HCT116 (cell line): ENCODE measurements at regions not wholly inside any gene's neighbourhood (a gene's known extent, or its start where the extent isn't known, plus 50 kb on each side); places are given as distances from the start of the nearest gene placed in this dataset.

ENCODE experiments used
- ATAC-seq: fragments of 200-7000 bp; cut with Tn5 transposase; 2 replicates; pipeline ENCODE4 v1.9.1; 2020; ENCODE audit warnings: mild to moderate bottlenecking, moderate library complexity
- BruUV-seq: library from RNA; stranded (reverse); fragments of 400-500 nt; replicated peaks from 2 replicates; lab custom pipeline; 2021; lab: Mats Ljungman, UMichigan
- CTCF ChIA-PET: fragments of 300-600 bp; sonication (Branson Sonifier 250); formaldehyde crosslinking; loops from one replicate; lab custom pipeline; 2021; ENCODE audit warnings: antibody characterized with exemption; lab: Charles Lee
- POLR2A ChIA-PET: fragments of 300-600, 350-600 bp; sonication (Branson Sonifier 250); formaldehyde crosslinking; loops from one replicate; lab custom pipeline; 2021; ENCODE audit warnings: antibody characterized with exemption; lab: Charles Lee
- RAD21 ChIA-PET, 2 experiments: fragments of 300-600 bp; sonication (Branson Sonifier 250); formaldehyde crosslinking; loops; one replicate each; lab custom pipeline; 2023; ENCODE audit warnings: low total read pairs in 2 of 2; ENCODE audit not compliant: uncharacterized antibody in 2 of 2, unreplicated experiment in 2 of 2, low non-redundant PET in 1 of 2; lab: Charles Lee
- DNase-seq: peaks from one replicate; pipeline ENCODE4 v3.0.0-alpha.2; 2010; ENCODE audit warnings: low read depth, low spot score
- H2AFZ ChIP-seq: fragments of 200-600 bp; shearing (Covaris generic), sonication (generic); 2 replicates; pipeline ENCODE4 v1.6.1; 2017; ENCODE audit warnings: low read depth, mixed run types, mixed read lengths, antibody characterized with exemption, low read length; ENCODE audit not compliant: poor library complexity, severe bottlenecking
- H3K27ac ChIP-seq: 2 replicates; pipeline ENCODE4 v1.5.1; 2012; ENCODE audit warnings: low read depth, low read length
- H3K27me3 ChIP-seq: fragments of 200-600 bp; sonication (generic); 2 replicates; pipeline ENCODE4 v1.6.1; 2016; ENCODE audit warnings: mixed run types, low read length, mixed read lengths; ENCODE audit not compliant: insufficient read depth
- H3K36me3 ChIP-seq, 2 experiments: fragments of 200-500 bp in 1 of 2; fragments of 200-600 bp in 1 of 2; sonication (Bioruptor generic) in 1 of 2; sonication (generic) in 1 of 2; 2 replicates each; pipeline versions ENCODE4 v1.5.1 to v1.6.1; 2014 to 2016; ENCODE audit warnings: low read length in 2 of 2, inconsistent platforms in 1 of 2, mixed read lengths in 1 of 2, mixed run types in 1 of 2; ENCODE audit not compliant: insufficient read depth in 2 of 2, control insufficient read depth in 1 of 2
- H3K4me1 ChIP-seq, 2 experiments: fragments of 200-600 bp in 1 of 2; sonication (generic) in 1 of 2; 2 replicates each; pipeline versions ENCODE4 v1.5.1 to v1.6.1; 2012 to 2017; ENCODE audit warnings: low read length in 2 of 2, inconsistent platforms in 1 of 2, mild to moderate bottlenecking in 1 of 2, mixed read lengths in 1 of 2, mixed run types in 1 of 2, moderate library complexity in 1 of 2; ENCODE audit not compliant: insufficient read depth in 2 of 2, control insufficient read depth in 1 of 2
- H3K4me2 ChIP-seq: fragments of 200-600 bp; sonication (generic); 2 replicates; pipeline ENCODE4 v1.6.1; 2017; ENCODE audit warnings: mixed run types, low read length, mixed read lengths
- H3K4me3 ChIP-seq, 2 experiments: fragments of 200-600 bp in 1 of 2; sonication (generic) in 1 of 2; replicated peaks in 1 of 2; 2 replicates each; pipeline ENCODE4 v1.5.1; 2011 to 2016; ENCODE audit warnings: low read length in 2 of 2, control low read depth in 1 of 2, low read depth in 1 of 2, mild to moderate bottlenecking in 1 of 2, mixed read lengths in 1 of 2, mixed run types in 1 of 2
- H3K79me2 ChIP-seq: fragments of 200-600 bp; sonication (generic); 2 replicates; pipeline ENCODE4 v1.6.1; 2017; ENCODE audit warnings: mild to moderate bottlenecking, mixed run types, low read length, moderate library complexity, mixed read lengths; ENCODE audit not compliant: insufficient read depth
- H3K9ac ChIP-seq: fragments of 200-600 bp; sonication (generic); 2 replicates; pipeline ENCODE4 v1.6.1; 2016; ENCODE audit warnings: low read length, mixed read lengths
- H3K9me2 ChIP-seq: fragments of 200-600 bp; sonication (generic), shearing (Covaris generic); 2 replicates; pipeline ENCODE4 v1.6.1; 2017; ENCODE audit warnings: mixed run types, mild to moderate bottlenecking, moderate library complexity; ENCODE audit not compliant: insufficient read depth
- H3K9me3 ChIP-seq, 2 experiments: fragments of 200-500 bp in 1 of 2; fragments of 200-600 bp in 1 of 2; sonication (Bioruptor generic) in 1 of 2; sonication (generic) in 1 of 2; 2 replicates each; pipeline ENCODE4 v1.6.1; 2014 to 2017; ENCODE audit warnings: low read length in 2 of 2, mixed read lengths in 2 of 2, inconsistent platforms in 1 of 2, low read depth in 1 of 2, mild to moderate bottlenecking in 1 of 2, mixed run types in 1 of 2, moderate library complexity in 1 of 2; ENCODE audit not compliant: control insufficient read depth in 1 of 2, insufficient read depth in 1 of 2
- H4K20me1 ChIP-seq: fragments of 200-600 bp; sonication (generic), shearing (Covaris generic); 2 replicates; pipeline ENCODE4 v1.6.1; 2017; ENCODE audit warnings: mixed run types, mild to moderate bottlenecking, moderate library complexity; ENCODE audit not compliant: insufficient read depth
- ATF3 ChIP-seq: IDR thresholded peaks from 2 replicates; pipeline ENCODE4 v1.6.1; 2012
- CBX3 ChIP-seq: IDR thresholded peaks from 2 replicates; pipeline ENCODE4 v1.6.1; 2012; ENCODE audit warnings: low read depth
- CTCF ChIP-seq, 3 experiments: fragments of 200-600 bp in 1 of 3; sonication (generic) in 1 of 3; IDR thresholded peaks in 2 of 3; conservative IDR thresholded peaks in 1 of 3; 2 replicates each; pipeline ENCODE4 v1.5.1; 2012 to 2017; ENCODE audit warnings: low read depth in 2 of 3, low read length in 2 of 3, antibody characterized with exemption in 1 of 3, borderline replicate concordance in 1 of 3, control low read depth in 1 of 3, mild to moderate bottlenecking in 1 of 3, mixed read lengths in 1 of 3, mixed run types in 1 of 3, moderate library complexity in 1 of 3; ENCODE audit not compliant: insufficient read depth in 1 of 3
- EGR1 ChIP-seq: IDR thresholded peaks from 2 replicates; pipeline ENCODE4 v1.6.1; 2012; ENCODE audit warnings: low read depth
- ELF1 ChIP-seq: IDR thresholded peaks from 2 replicates; pipeline ENCODE4 v1.6.1; 2012; ENCODE audit warnings: low read depth, borderline replicate concordance
- FOSL1 ChIP-seq: IDR thresholded peaks from 2 replicates; pipeline ENCODE4 v1.6.1; 2012; ENCODE audit warnings: low read depth
- JUND ChIP-seq: IDR thresholded peaks from 2 replicates; pipeline ENCODE4 v1.6.1; 2012
- MAX ChIP-seq: IDR thresholded peaks from 2 replicates; pipeline ENCODE4 v1.6.1; 2012
- POLR2A ChIP-seq: IDR thresholded peaks from 2 replicates; pipeline ENCODE4 v1.7.0; 2011; ENCODE audit warnings: borderline replicate concordance; ENCODE audit not compliant: insufficient read depth, insufficient read length; ENCODE audit errors: extremely low read depth
- REST ChIP-seq: IDR thresholded peaks from 2 replicates; pipeline ENCODE4 v1.6.1; 2012; ENCODE audit warnings: low read depth
- SIN3A ChIP-seq: IDR thresholded peaks from 2 replicates; pipeline ENCODE4 v1.6.1; 2012; ENCODE audit warnings: low read depth
- SP1 ChIP-seq: IDR thresholded peaks from 2 replicates; pipeline ENCODE4 v1.6.1; 2012; ENCODE audit warnings: low read depth
- SRF ChIP-seq: IDR thresholded peaks from 2 replicates; pipeline ENCODE4 v1.6.1; 2012; ENCODE audit warnings: low read depth
- ZBTB33 ChIP-seq: IDR thresholded peaks from 2 replicates; pipeline ENCODE4 v1.6.1; 2011; ENCODE audit warnings: mild to moderate bottlenecking, low read length, moderate library complexity; ENCODE audit not compliant: insufficient replicate concordance; ENCODE audit errors: extremely low read depth
- ZFX ChIP-seq: fragments of 450-650 bp; IDR thresholded peaks from 2 replicates; pipeline ENCODE4 v1.6.1; 2017
- ZNF274 ChIP-seq: fragments of 200-500 bp; sonication (Bioruptor generic); IDR thresholded peaks from 2 replicates; pipeline ENCODE4 v1.6.1; 2014; ENCODE audit warnings: mild to moderate bottlenecking, low read depth, low read length, inconsistent platforms
- intact Hi-C: fragments of 100-400 bp; cut with micrococcal nuclease; formaldehyde crosslinking; loops from 2 replicates; pipeline ENCODE4 v1.10.0; 2022

- no peak for TF ChIP-seq CTCF (IDR thresholded peaks at IDR 0.05 in 2 of 3, conservative IDR thresholded peaks at IDR 0.05 in 1 of 3; ENCODE audit: borderline replicate concordance in 1 of 3, insufficient read depth in 1 of 3, low read depth in 2 of 3, low read length in 2 of 3)
Observed at GRCh38 chr15:62832231-62832630, 210.3 kb upstream of the TPM1 start (continued).

- Histone ChIP-seq H3K27me3 (no peaks in the 10 kb centered on the region), H3K9me3 (no peaks in the 10 kb centered on the region), H3K79me2 (no peaks in the 10 kb centered on the region), H4K20me1 (no peaks in the 10 kb centered on the region), H3K9ac (no peak overlapping the region), H3K4me3 (no peak overlapping the region), H3K4me2 (no peak overlapping the region), H2AFZ (no peak overlapping the region), H3K36me3 (no peaks in the 10 kb centered on the region), H3K4me1 (no peaks in the 10 kb centered on the region), H3K9me2 (no peaks in the 10 kb centered on the region), H3K27ac (no peak overlapping the region)
- intact Hi-C loops = no loop called here
- ChIA-PET POLR2A (no interaction called here), CTCF (no interaction called here), RAD21 (no interaction called here)
- BruUV-seq = no TSS peak
- ATAC-seq = no peak
- no peak for DNase-seq
- TF ChIP-seq SRF (no peak), POLR2A (no peak), EGR1 (no peak), ZFX (no peak), MAX (no peak), SIN3A (no peak), SP1 (no peak), CBX3 (no peak), FOSL1 (no peak), JUND (no peak), CTCF (IDR thresholded peaks at IDR 0.05 in 2 of 3, conservative IDR thresholded peaks at IDR 0.05 in 1 of 3; ENCODE audit: borderline replicate concordance in 1 of 3, insufficient read depth in 1 of 3, low read depth in 2 of 3, low read length in 2 of 3) (no peak), ELF1 (no peak), ZNF274 (no peak), REST (no peak), ZBTB33 (no peak), ATF3 (no peak)
Observed at GRCh38 chr15:62833646-62834045, 208.9 kb upstream of the TPM1 start.
